Testis (tissue), 2 donors: ENCODE measurements at regions not wholly inside any gene's neighbourhood (a gene's known extent, or its start where the extent isn't known, plus 50 kb on each side); places are given as distances from the start of the nearest gene placed in this dataset.

ENCODE experiments used
- CTCF ChIP-seq, 3 experiments: fragments of 450-650 bp in 2 of 3; fragments of 200-600 bp in 1 of 3; sonication (generic) in 1 of 3; IDR thresholded peaks; one replicate each; pipeline ENCODE4 v1.5.1; 2016 to 2019; ENCODE audit warnings: antibody characterized with exemption in 3 of 3, mild to moderate bottlenecking in 2 of 3, moderate library complexity in 1 of 3
- POLR2A ChIP-seq: fragments of 450-650 bp; IDR thresholded peaks from one replicate; pipeline ENCODE4 v1.6.1; 2017; ENCODE audit warnings: antibody characterized with exemption, mild to moderate bottlenecking, moderate library complexity

GRCh38 chr19:5268801-5269200 lies 71.8 kb downstream of the PTPRS start:
- TF ChIP-seq CTCF (IDR thresholded peaks at IDR 0.05) (no peak), POLR2A (no peak)
